HepG2 (cell line): ENCODE measurements at regions not wholly inside any gene's neighbourhood (a gene's known extent, or its start where the extent isn't known, plus 50 kb on each side); places are given as distances from the start of the nearest gene placed in this dataset.

Experiments
- ATRX ChIP-seq: sonication (generic); formaldehyde crosslinking; IDR thresholded peaks from 2 replicates; pipeline ENCODE4 v1.4.0; 2020; ENCODE audit warnings: missing genetic modification reagents, borderline replicate concordance
- CTCF ChIP-seq: sonication (generic); formaldehyde crosslinking; IDR thresholded peaks from 2 replicates; pipeline ENCODE4 v1.5.0; 2020; ENCODE audit warnings: mild to moderate bottlenecking, missing genetic modification reagents, moderate library complexity
- EP300 ChIP-seq, 3 experiments: sonication (generic) in 1 of 3; formaldehyde crosslinking in 1 of 3; IDR thresholded peaks; 2 replicates each; pipeline versions ENCODE4 v1.5.1 to v1.6.1; 2011 to 2020; ENCODE audit warnings: low read depth in 2 of 3, low read length in 2 of 3, borderline replicate concordance in 1 of 3, improper control_type of control experiment in 1 of 3, mild to moderate bottlenecking in 1 of 3, missing genetic modification reagents in 1 of 3, moderate library complexity in 1 of 3
- GABPB1 ChIP-seq: IDR thresholded peaks from 2 replicates; pipeline ENCODE4 v1.6.1; 2016; ENCODE audit warnings: mild to moderate bottlenecking, missing genetic modification reagents, moderate library complexity, missing compliant biosample characterization
- HDAC6 ChIP-seq: fragments of 200-600 bp; sonication (generic); IDR thresholded peaks from 2 replicates; pipeline ENCODE4 v1.7.0; 2017; ENCODE audit warnings: mild to moderate bottlenecking, antibody characterized with exemption, low read length, low read depth
- HNRNPLL ChIP-seq: fragments of 200-400 bp; formaldehyde crosslinking; IDR thresholded peaks from 2 replicates; pipeline ENCODE4 v1.6.1; 2017; ENCODE audit warnings: mild to moderate bottlenecking, low read depth, low read length; ENCODE audit not compliant: poor library complexity, severe bottlenecking
- SMARCE1 ChIP-seq: fragments of 450-650 bp; IDR thresholded peaks from 2 replicates; pipeline ENCODE4 v1.6.1; 2017; ENCODE audit warnings: borderline replicate concordance
- TBL1XR1 ChIP-seq: fragments of 150-350 bp; IDR thresholded peaks from 2 replicates; pipeline ENCODE4 v1.6.1; 2014; ENCODE audit warnings: borderline replicate concordance, low read length; ENCODE audit not compliant: partially characterized antibody
- ZFP36 ChIP-seq: fragments of 150-350 bp; IDR thresholded peaks from 2 replicates; pipeline ENCODE4 v1.6.1; 2018; ENCODE audit warnings: borderline replicate concordance, low read length, low read depth; ENCODE audit not compliant: partially characterized antibody
- ZFX ChIP-seq: sonication (generic); formaldehyde crosslinking; IDR thresholded peaks from 2 replicates; pipeline ENCODE4 v1.4.0; 2020; ENCODE audit warnings: mild to moderate bottlenecking, low read depth, missing genetic modification reagents, moderate library complexity
- ZNF34 ChIP-seq: sonication (generic); formaldehyde crosslinking; IDR thresholded peaks from 2 replicates; pipeline ENCODE4 v1.4.0; 2020; ENCODE audit warnings: mild to moderate bottlenecking, missing genetic modification reagents, borderline replicate concordance
- ZNF761 ChIP-seq: sonication (generic); formaldehyde crosslinking; conservative IDR thresholded peaks from 2 replicates; pipeline ENCODE4 v1.4.0; 2020; ENCODE audit warnings: mild to moderate bottlenecking, missing genetic modification reagents

GRCh38 chr19:29422047-29422446 lies 103.7 kb upstream of the VSTM2B start:
- TF ChIP-seq CTCF (CRISPR knock-in tag), result no peak
- no peak for TF ChIP-seq SMARCE1
- TF ChIP-seq ZFP36, result no peak
- no peak for TF ChIP-seq EP300 (IDR thresholded peaks at IDR 0.05; ENCODE audit: low read depth in 2 of 2, low read length in 2 of 2)
- no peak for TF ChIP-seq EP300 (CRISPR knock-in tag; IDR thresholded peaks at IDR 0.05; ENCODE audit: borderline replicate concordance)
- no peak for TF ChIP-seq HDAC6
- TF ChIP-seq ZNF761 (CRISPR knock-in tag), result no peak
- TF ChIP-seq GABPB1 (CRISPR knock-in tag), result no peak
- TF ChIP-seq ZNF34 (CRISPR knock-in tag), result no peak
- TF ChIP-seq ZFX (CRISPR knock-in tag), result no peak
- TF ChIP-seq TBL1XR1, result no peak
- no peak for TF ChIP-seq ATRX (CRISPR knock-in tag)
- TF ChIP-seq HNRNPLL, result no peak
